HEK293 (cell line): ENCODE measurements at regions not wholly inside any gene's neighbourhood (a gene's known extent, or its start where the extent isn't known, plus 50 kb on each side); places are given as distances from the start of the nearest gene placed in this dataset.

Experiments used
- CTCF ChIA-PET: fragments of 350-600 bp; formaldehyde crosslinking; extraction: SDS; loops from one replicate; lab custom pipeline; 2021; ENCODE audit warnings: antibody characterized with exemption; lab: Yijun Ruan, JAX
- POLR2A ChIA-PET: fragments of 300-600 bp; formaldehyde crosslinking; extraction: SDS; loops from one replicate; lab custom pipeline; 2020; ENCODE audit warnings: antibody characterized with exemption, inconsistent platforms; lab: Yijun Ruan, JAX
- H3K27ac ChIP-seq: fragments of 200-500 bp; sonication (Bioruptor generic); 2 replicates; pipeline ENCODE4 v1.5.1; 2014; ENCODE audit warnings: low read depth, low read length, control low read depth, inconsistent platforms; ENCODE audit errors: extremely low read depth
- H3K36me3 ChIP-seq, 2 experiments: fragments of 200-500 bp in 1 of 2; sonication (Bioruptor generic) in 1 of 2; 1 replicate in 1 of 2; 2 replicates in 1 of 2; pipeline ENCODE4 v1.5.1; 2014 to 2017; ENCODE audit warnings: inconsistent platforms in 2 of 2, low read length in 2 of 2; ENCODE audit not compliant: control insufficient read depth in 2 of 2, insufficient read depth in 1 of 2
- H3K4me1 ChIP-seq: fragments of 200-500 bp; sonication (Bioruptor generic); 2 replicates; pipeline ENCODE4 v1.5.1; 2014; ENCODE audit warnings: mild to moderate bottlenecking, low read length, inconsistent platforms; ENCODE audit not compliant: control insufficient read depth, insufficient read depth
- H3K4me3 ChIP-seq: 2 replicates; pipeline ENCODE4 v1.5.1; 2011; ENCODE audit warnings: low read depth, mild to moderate bottlenecking, control low read depth, low read length, moderate library complexity
- H3K9me3 ChIP-seq: fragments of 200-500 bp; sonication (Bioruptor generic); 2 replicates; pipeline ENCODE4 v1.5.1; 2014; ENCODE audit warnings: low read depth, low read length, inconsistent platforms; ENCODE audit not compliant: control insufficient read depth, insufficient read depth
- KLF10 ChIP-seq: fragments of 450-650 bp; IDR thresholded peaks from 2 replicates; pipeline ENCODE4 v1.5.1; 2018; ENCODE audit warnings: missing biosample characterization, mild to moderate bottlenecking, missing genetic modification characterization
- PBX3 ChIP-seq: sonication (generic); formaldehyde crosslinking; IDR thresholded peaks from 2 replicates; pipeline ENCODE4 v1.8.1; 2022; ENCODE audit warnings: mild to moderate bottlenecking, moderate library complexity, missing genetic modification reagents
- SP2 ChIP-seq: fragments of 450-650 bp; formaldehyde crosslinking; IDR thresholded peaks from 2 replicates; pipeline ENCODE4 v1.5.1; 2016; ENCODE audit warnings: missing biosample characterization, missing genetic modification characterization
- WT1 ChIP-seq: fragments of 450-650 bp; formaldehyde crosslinking; IDR thresholded peaks from 2 replicates; pipeline ENCODE4 v1.5.1; 2016; ENCODE audit warnings: missing biosample characterization, missing genetic modification characterization
- YY1 ChIP-seq: fragments of 450-650 bp; formaldehyde crosslinking; IDR thresholded peaks from 2 replicates; pipeline ENCODE4 v1.5.1; 2018; ENCODE audit warnings: missing biosample characterization, missing genetic modification characterization
- ZBTB17 ChIP-seq: fragments of 450-650 bp; formaldehyde crosslinking; IDR thresholded peaks from 2 replicates; pipeline ENCODE4 v1.5.1; 2016; ENCODE audit warnings: missing biosample characterization, missing genetic modification characterization
- ZBTB21 ChIP-seq: fragments of 450-650 bp; formaldehyde crosslinking; IDR thresholded peaks from 2 replicates; pipeline ENCODE4 v1.5.1; 2017; ENCODE audit warnings: missing biosample characterization, missing genetic modification characterization
- ZBTB49 ChIP-seq: fragments of 450-650 bp; formaldehyde crosslinking; IDR thresholded peaks from 2 replicates; pipeline ENCODE4 v1.5.1; 2016; ENCODE audit warnings: missing biosample characterization, missing genetic modification characterization, low read depth
- ZNF248 ChIP-seq: fragments of 450-650 bp; formaldehyde crosslinking; IDR thresholded peaks from 2 replicates; pipeline ENCODE4 v1.5.1; 2017; ENCODE audit warnings: missing biosample characterization, missing genetic modification characterization
- ZNF274 ChIP-seq, 2 experiments: fragments of 200-500 bp in 1 of 2; fragments of 450-650 bp in 1 of 2; sonication (Bioruptor generic) in 1 of 2; formaldehyde crosslinking in 1 of 2; IDR thresholded peaks; 2 replicates each; pipeline versions ENCODE4 v1.5.1 to v1.6.1; 2014 to 2016; ENCODE audit warnings: borderline replicate concordance in 1 of 2, inconsistent platforms in 1 of 2, low read length in 1 of 2, missing biosample characterization in 1 of 2, missing genetic modification characterization in 1 of 2
- ZNF292 ChIP-seq: fragments of 450-650 bp; formaldehyde crosslinking; IDR thresholded peaks from 2 replicates; pipeline ENCODE4 v1.5.1; 2016; ENCODE audit warnings: low read depth, missing biosample characterization, missing genetic modification characterization, borderline replicate concordance
- ZNF324 ChIP-seq: fragments of 450-650 bp; formaldehyde crosslinking; IDR thresholded peaks from 2 replicates; pipeline ENCODE4 v1.5.1; 2016; ENCODE audit warnings: missing biosample characterization, missing genetic modification characterization
- ZNF354C ChIP-seq: fragments of 450-650 bp; formaldehyde crosslinking; IDR thresholded peaks from 2 replicates; pipeline ENCODE4 v1.5.1; 2016; ENCODE audit warnings: missing biosample characterization, missing genetic modification characterization, low read depth, borderline replicate concordance
- ZNF391 ChIP-seq: fragments of 450-650 bp; formaldehyde crosslinking; IDR thresholded peaks from 2 replicates; pipeline ENCODE4 v1.5.1; 2016; ENCODE audit warnings: low read depth, missing biosample characterization, missing genetic modification characterization, borderline replicate concordance
- ZNF518A ChIP-seq: fragments of 450-650 bp; formaldehyde crosslinking; conservative IDR thresholded peaks from 2 replicates; pipeline ENCODE4 v1.5.1; 2016; ENCODE audit warnings: low read depth, missing biosample characterization, missing genetic modification characterization
- ZNF555 ChIP-seq: fragments of 450-650 bp; formaldehyde crosslinking; conservative IDR thresholded peaks from 2 replicates; pipeline ENCODE4 v1.5.1; 2017; ENCODE audit warnings: missing biosample characterization, mild to moderate bottlenecking, missing genetic modification characterization, inconsistent platforms
- ZNF610 ChIP-seq: fragments of 450-650 bp; formaldehyde crosslinking; IDR thresholded peaks from 2 replicates; pipeline ENCODE4 v1.5.1; 2016; ENCODE audit warnings: missing biosample characterization, missing genetic modification characterization, borderline replicate concordance
- ZNF624 ChIP-seq: fragments of 450-650 bp; formaldehyde crosslinking; IDR thresholded peaks from 2 replicates; pipeline ENCODE4 v1.5.1; 2017; ENCODE audit warnings: missing biosample characterization, missing genetic modification characterization
- ZNF660 ChIP-seq: fragments of 450-650 bp; IDR thresholded peaks from 2 replicates; pipeline ENCODE4 v1.5.1; 2018; ENCODE audit warnings: missing biosample characterization, mild to moderate bottlenecking, missing genetic modification characterization
- ZNF677 ChIP-seq: fragments of 450-650 bp; IDR thresholded peaks from 2 replicates; pipeline ENCODE4 v1.5.0; 2018; ENCODE audit warnings: missing biosample characterization, mild to moderate bottlenecking, missing genetic modification characterization, moderate library complexity
- ZNF747 ChIP-seq: fragments of 450-650 bp; formaldehyde crosslinking; IDR thresholded peaks from 2 replicates; pipeline ENCODE4 v1.5.1; 2016; ENCODE audit warnings: missing biosample characterization, missing genetic modification characterization
- ZNF768 ChIP-seq: fragments of 450-650 bp; formaldehyde crosslinking; IDR thresholded peaks from 2 replicates; pipeline ENCODE4 v1.5.1; 2018; ENCODE audit warnings: missing biosample characterization, mild to moderate bottlenecking, missing genetic modification characterization
- ZNF785 ChIP-seq: fragments of 450-650 bp; formaldehyde crosslinking; IDR thresholded peaks from 2 replicates; pipeline ENCODE4 v1.5.1; 2016; ENCODE audit warnings: missing biosample characterization, missing genetic modification characterization

- no peak for TF ChIP-seq PBX3 (CRISPR knock-in tag)
- no peak for TF ChIP-seq ZNF292 (tag by site-specific recombination)
- Histone ChIP-seq H3K27ac (no peak overlapping the region), H3K9me3 (no peaks in the 10 kb centered on the region; the same call in 1 of the 2 replicates), H3K36me3 (no peaks in the 10 kb centered on the region), H3K4me3 (no peak overlapping the region), H3K4me1 (no peaks in the 10 kb centered on the region)
- POLR2A ChIA-PET, result no interaction called here
- CTCF ChIA-PET, result no interaction called here
Measured at GRCh38 chr18:71707985-71708500, 836.1 kb downstream of the CBLN2 start.

GRCh38 chr18:71707400-71707799 lies 836.7 kb downstream of the CBLN2 start:
- H3K27ac ChIP-seq, result no peak overlapping the region
- H3K36me3 ChIP-seq, result no peaks in the 10 kb centered on the region
- no peak overlapping the region for H3K4me3 ChIP-seq
- TF ChIP-seq ZNF785 (no peak), ZNF768 (tag by site-specific recombination) (no peak), WT1 (no peak), ZNF747 (tag by site-specific recombination) (no peak), ZNF324 (tag by site-specific recombination) (no peak), ZNF354C (no peak), ZBTB21 (tag by site-specific recombination) (no peak), ZNF518A (tag by site-specific recombination) (no peak), ZNF274 (IDR thresholded peaks at IDR 0.05; ENCODE audit: low read length) (no peak), ZNF274 (tag by site-specific recombination; IDR thresholded peaks at IDR 0.05; ENCODE audit: borderline replicate concordance) (no peak), SP2 (tag by site-specific recombination) (no peak), KLF10 (tag by site-specific recombination) (no peak)
- CTCF ChIA-PET, result no interaction called here
- no peaks in the 10 kb centered on the region; the same call in 1 of the 2 replicates for H3K9me3 ChIP-seq
- H3K4me1 ChIP-seq, result no peaks in the 10 kb centered on the region
- POLR2A ChIA-PET, result no interaction called here

GRCh38 chr18:71689416-71690160 lies 854.6 kb downstream of the CBLN2 start:
- POLR2A ChIA-PET, result no interaction called here
- no peaks in the 10 kb centered on the region for H3K9me3 ChIP-seq
- H3K4me1 ChIP-seq, result no peaks in the 10 kb centered on the region
- no peaks in the 10 kb centered on the region for H3K36me3 ChIP-seq
- no peak overlapping the region for H3K4me3 ChIP-seq
- H3K27ac ChIP-seq, result no peak overlapping the region
- CTCF ChIA-PET, result no interaction called here
- TF ChIP-seq ZNF624 (tag by site-specific recombination), result no peak
- no peak for TF ChIP-seq ZNF391
- no peak for TF ChIP-seq ZBTB17 (tag by site-specific recombination)
- TF ChIP-seq SP2 (tag by site-specific recombination), result no peak
- TF ChIP-seq YY1 (tag by site-specific recombination), result no peak
- TF ChIP-seq ZNF677 (tag by site-specific recombination), result no peak
- TF ChIP-seq ZNF274 (IDR thresholded peaks at IDR 0.05; ENCODE audit: low read length), result no peak
- no peak for TF ChIP-seq ZNF274 (tag by site-specific recombination; IDR thresholded peaks at IDR 0.05; ENCODE audit: borderline replicate concordance)
- no peak for TF ChIP-seq ZBTB49 (tag by site-specific recombination)
- TF ChIP-seq ZNF660 (tag by site-specific recombination), result no peak
- TF ChIP-seq ZNF610, result no peak
- no peak for TF ChIP-seq ZNF555 (tag by site-specific recombination)
- TF ChIP-seq ZNF248 (tag by site-specific recombination), result no peak
